GM18909 (cell line): ENCODE measurements at regions not wholly inside any gene's neighbourhood (a gene's known extent, or its start where the extent isn't known, plus 50 kb on each side); places are given as distances from the start of the nearest gene placed in this dataset.

ENCODE experiments used
- ATAC-seq: cut with Tn5 transposase; IDR thresholded peaks from one replicate; pipeline ENCODE4 v1.9.1; 2021; ENCODE audit warnings: mild to moderate bottlenecking; ENCODE audit not compliant: unreplicated experiment, poor library complexity

- ATAC-seq, result no peak
Measured at GRCh38 chr7:112843151-112843550, 53.0 kb upstream of the TMEM168 start.
